ENCODE measurements at regions not wholly inside any gene's neighbourhood (a gene's known extent, or its start where the extent isn't known, plus 50 kb on each side); places are given as distances from the start of the nearest gene placed in this dataset.

GRCh38 chr15:85890620-85890980 is 95.9 kb upstream of the KLHL25 start:
- H3K4me3 ChIP-seq = no peak overlapping the region
- H3K9me3 ChIP-seq = no peaks in the 10 kb centered on the region
- TF ChIP-seq POLR2A (IDR thresholded peaks at IDR 0.05) = no peak
- no peak for TF ChIP-seq CTCF (IDR thresholded peaks at IDR 0.05)
- no peaks in the 10 kb centered on the region for H3K4me1 ChIP-seq
- no peak for ATAC-seq
- H3K36me3 ChIP-seq = no peaks in the 10 kb centered on the region
- DNase-seq = no peak
- H3K27me3 ChIP-seq = no peaks in the 10 kb centered on the region
- intact Hi-C loops (cut with DNase I) = no loop called here
- H3K27ac ChIP-seq = no peak overlapping the region
- WGBS (ENCODE audit: insufficient coverage, low coverage, low lambda C conversion rate, missing lambda C conversion rate) = 8% methylated on average over 1 of the region's 2 CpGs

GRCh38 chr15:85891470-85891869 is 96.7 kb upstream of the KLHL25 start:
- intact Hi-C loops (cut with DNase I) = no loop called here
- ATAC-seq (no peak), DNase-seq (no peak)
- no peak for TF ChIP-seq CTCF (IDR thresholded peaks at IDR 0.05)
- no peak for TF ChIP-seq POLR2A (IDR thresholded peaks at IDR 0.05)
- no peaks in the 10 kb centered on the region for H3K9me3 ChIP-seq
- 100% methylated on average over 1 of the region's 1 CpG for WGBS (ENCODE audit: insufficient coverage, low coverage, low lambda C conversion rate, missing lambda C conversion rate)
- H3K27me3 ChIP-seq = no peaks in the 10 kb centered on the region
- no peaks in the 10 kb centered on the region for H3K36me3 ChIP-seq
- no peak overlapping the region for H3K4me3 ChIP-seq
- no peak overlapping the region for H3K27ac ChIP-seq
- H3K4me1 ChIP-seq = no peaks in the 10 kb centered on the region

DNA sequence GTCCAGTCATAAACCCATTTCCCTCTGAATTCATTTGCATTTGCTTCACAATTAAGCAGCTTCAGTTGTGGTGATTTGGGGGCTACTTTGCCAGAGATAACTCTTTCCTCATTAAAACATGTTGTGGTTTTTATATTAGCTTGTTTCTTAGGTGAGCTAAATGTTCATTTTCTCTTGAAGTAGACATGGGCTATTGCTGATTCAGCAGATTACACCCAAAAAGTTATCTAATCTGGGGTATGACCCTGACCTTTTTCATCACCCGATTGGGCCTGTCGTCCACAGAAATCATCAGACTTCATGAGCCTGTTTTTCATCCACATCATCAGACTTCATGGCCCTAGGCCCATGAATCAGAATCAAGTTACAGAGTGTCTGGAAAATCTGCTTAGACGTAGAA is 97.5 kb upstream of the KLHL25 start:
- ATAC-seq = no peak
- Histone ChIP-seq H3K27me3 (no peaks in the 10 kb centered on the region), H3K4me1 (no peaks in the 10 kb centered on the region), H3K27ac (no peak overlapping the region), H3K36me3 (no peaks in the 10 kb centered on the region), H3K9me3 (no peaks in the 10 kb centered on the region), H3K4me3 (no peak overlapping the region)
- no peak for TF ChIP-seq CTCF (IDR thresholded peaks at IDR 0.05)
- no peak for DNase-seq
- WGBS (ENCODE audit: insufficient coverage, low coverage, low lambda C conversion rate, missing lambda C conversion rate) = 51% methylated on average over 3 of the region's 3 CpGs
- intact Hi-C loops (cut with DNase I) = no loop called here

DNA sequence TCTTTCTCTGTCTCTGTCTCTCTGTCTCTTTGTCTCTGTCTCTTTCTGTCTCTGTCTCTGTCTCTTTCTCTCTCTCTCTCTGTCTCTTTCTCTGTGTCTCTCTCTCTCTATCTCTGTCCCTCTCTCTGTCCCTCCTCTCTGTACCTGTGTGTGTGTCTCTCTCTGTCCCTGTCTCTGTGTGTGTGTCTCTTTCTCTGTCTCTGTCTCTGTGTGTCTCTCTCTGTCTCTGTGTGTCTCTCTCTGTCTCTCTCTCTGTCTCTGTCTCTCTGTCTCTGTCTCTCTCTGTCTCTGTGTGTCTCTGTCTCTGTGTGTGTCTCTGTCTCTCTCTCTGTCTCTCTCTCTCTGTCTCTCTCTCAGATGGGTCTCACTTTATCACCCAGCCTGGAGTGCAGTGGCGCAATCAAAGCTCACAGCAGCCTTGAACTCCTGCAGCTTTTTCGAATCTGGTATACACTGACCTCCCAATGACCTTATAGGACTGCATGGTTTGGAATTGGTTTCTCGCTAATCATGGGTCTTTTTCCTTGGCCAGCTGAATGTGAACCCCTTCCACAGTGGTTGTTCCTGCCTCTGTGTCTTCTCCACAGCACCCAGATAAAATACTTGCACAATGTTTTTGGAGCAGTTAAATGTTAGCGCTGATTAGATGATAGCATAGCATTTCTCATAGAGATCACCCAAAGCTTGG is 102.6 kb upstream of the KLHL25 start:
- no peaks in the 10 kb centered on the region for H3K9me3 ChIP-seq
- no peak overlapping the region for H3K27ac ChIP-seq
- H3K27me3 ChIP-seq = no peaks in the 10 kb centered on the region
- no peaks in the 10 kb centered on the region for H3K36me3 ChIP-seq
- no peak for DNase-seq
- H3K4me1 ChIP-seq = no peaks in the 10 kb centered on the region
- no peak for TF ChIP-seq POLR2A (IDR thresholded peaks at IDR 0.05)
- no peak for TF ChIP-seq CTCF (IDR thresholded peaks at IDR 0.05)
- no peak overlapping the region for H3K4me3 ChIP-seq
- 42% methylated on average over 4 of the region's 4 CpGs for WGBS (ENCODE audit: insufficient coverage, low coverage, low lambda C conversion rate, missing lambda C conversion rate)
- ATAC-seq = peak in 3 of 4 donors; percentile 45 to 65 (median 59)
- intact Hi-C loops (cut with DNase I) = no loop called here

All from right lobe of liver (tissue), 6 donors.